VCaP (cell line): ENCODE measurements at regions not wholly inside any gene's neighbourhood (a gene's known extent, or its start where the extent isn't known, plus 50 kb on each side); places are given as distances from the start of the nearest gene placed in this dataset.

Source experiments
- H3K27ac ChIP-seq: fragments of 450-650 bp; 2 replicates; pipeline ENCODE4 v1.5.1; 2017
- CTCF ChIP-seq: fragments of 450-650 bp; conservative IDR thresholded peaks from 2 replicates; pipeline ENCODE4 v1.5.1; 2017; ENCODE audit warnings: mild to moderate bottlenecking, moderate library complexity

GRCh38 chr13:95360464-95361097 lies 59.3 kb upstream of the ABCC4 start:
- no peak for TF ChIP-seq CTCF
- H3K27ac ChIP-seq = no peak overlapping the region

- no peak for TF ChIP-seq CTCF
- H3K27ac ChIP-seq = no peak overlapping the region
These were observed 60.4 kb upstream of the ABCC4 start for GRCh38 chr13:95361686-95362085.

- TF ChIP-seq CTCF = no peak
- H3K27ac ChIP-seq = no peak overlapping the region
These were observed 61.4 kb upstream of the ABCC4 start for GRCh38 chr13:95362666-95363065.

- TF ChIP-seq CTCF = no peak
- no peak overlapping the region for H3K27ac ChIP-seq
These were observed 66.1 kb upstream of the ABCC4 start for GRCh38 chr13:95367309-95367843.

GRCh38 chr13:95368998-95369397 lies 67.7 kb upstream of the ABCC4 start:
- TF ChIP-seq CTCF = no peak
- H3K27ac ChIP-seq = no peak overlapping the region

- no peak overlapping the region for H3K27ac ChIP-seq
- TF ChIP-seq CTCF = no peak
These were observed 74.5 kb upstream of the ABCC4 start for GRCh38 chr13:95375706-95376105.

GRCh38 chr13:95378603-95379002 lies 77.4 kb upstream of the ABCC4 start:
- no peak for TF ChIP-seq CTCF
- no peak overlapping the region for H3K27ac ChIP-seq
